ENCODE measurements at regions not wholly inside any gene's neighbourhood (a gene's known extent, or its start where the extent isn't known, plus 50 kb on each side); places are given as distances from the start of the nearest gene placed in this dataset.
"Not testable (repeated sequence)": the region's sequence is repeated elsewhere in the genome, so short reads cannot be mapped to it uniquely, and the experiment has no call there.

DNA sequence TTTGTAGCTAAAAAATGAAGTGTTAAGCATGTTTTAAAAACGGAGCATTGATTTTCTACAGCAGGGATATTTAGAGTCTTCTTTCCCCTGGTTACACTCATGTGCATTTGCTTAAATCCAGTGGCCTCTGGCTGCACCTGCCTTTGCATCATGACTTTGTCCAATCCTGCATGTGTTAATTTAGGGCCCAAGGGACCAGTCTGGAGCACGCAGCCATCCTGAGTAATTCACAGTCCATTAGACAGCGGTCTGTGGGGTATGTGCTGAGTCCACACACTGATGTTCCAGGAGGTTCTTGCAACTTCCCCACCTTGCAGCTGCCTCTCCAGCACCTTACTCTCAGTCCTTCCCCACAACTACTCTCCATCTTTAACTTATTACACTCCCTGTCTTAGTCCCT, 60.7 kb upstream of the DPP6 start:
- DNase-seq (ENCODE audit: low spot score), result not testable (repeated sequence)

- DNase-seq (ENCODE audit: low spot score), result not testable (repeated sequence)
Observed at GRCh38 chr7:153993402-153993801, 58.8 kb upstream of the DPP6 start.

DNA sequence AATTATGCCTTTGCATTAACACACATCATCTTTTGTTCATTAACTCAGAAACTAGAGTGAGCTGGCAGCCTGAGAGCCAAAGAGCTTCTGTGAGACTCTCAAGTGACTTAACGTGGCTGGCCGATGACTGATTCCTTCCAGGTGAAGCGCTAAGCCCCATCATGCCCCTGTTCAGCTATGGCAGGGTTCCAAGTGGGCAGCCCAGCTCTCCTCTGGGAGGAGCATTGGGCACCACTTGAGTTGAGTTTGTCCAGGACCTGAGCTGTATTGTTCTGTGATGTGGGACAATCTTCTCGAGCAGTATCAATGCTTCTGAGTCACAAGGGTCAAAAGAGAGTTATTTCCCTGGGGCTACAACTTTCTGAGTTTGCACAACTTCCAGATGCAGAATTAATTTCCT, 53.3 kb upstream of the DPP6 start:
- not testable (repeated sequence) for DNase-seq (ENCODE audit: low spot score)

Measured in mesenteric fat pad (tissue), 1 donor.